Stimulated activated CD4-positive, alpha-beta T cell treated with anti-CD3 and anti-CD28 coated beads, Interleukin-4, amount 100 ng/mL, for 1 hour (primary cell): ENCODE measurements at regions not wholly inside any gene's neighbourhood (a gene's known extent, or its start where the extent isn't known, plus 50 kb on each side); places are given as distances from the start of the nearest gene placed in this dataset.
A peak's percentile ranks its signal among the peaks of the same experiment; 100 is the strongest.

ENCODE experiments used
- DNase-seq: peaks from one replicate; pipeline ENCODE4 v3.0.0-alpha.2; 2020

GRCh38 chr1:168455764-168456163 is 88.0 kb downstream of the XCL2 start:
- no peak for DNase-seq

- DNase-seq = no peak
Observed at GRCh38 chr1:168454211-168454815, 89.5 kb downstream of the XCL2 start.

GRCh38 chr1:168453056-168453455 is 90.7 kb downstream of the XCL2 start:
- no peak for DNase-seq

GRCh38 chr1:168452329-168452728 is 91.5 kb downstream of the XCL2 start:
- DNase-seq = no peak

GRCh38 chr1:168447871-168448270 is 95.9 kb downstream of the XCL2 start:
- no peak for DNase-seq

GRCh38 chr1:168446081-168446480 is 97.7 kb downstream of the XCL2 start:
- DNase-seq = no peak

GRCh38 chr1:168443899-168444298 is 99.9 kb downstream of the XCL2 start:
- no peak for DNase-seq

- DNase-seq = no peak
Observed at GRCh38 chr1:168443356-168443755, 100.4 kb downstream of the XCL2 start.

GRCh38 chr1:168442931-168443330 is 100.9 kb downstream of the XCL2 start:
- DNase-seq = no peak

GRCh38 chr1:168441745-168442144 is 102.1 kb downstream of the XCL2 start:
- DNase-seq = no peak

- DNase-seq = peak; percentile 70
Observed at GRCh38 chr1:168439456-168440375, 104.1 kb downstream of the XCL2 start.

GRCh38 chr1:168438626-168439025 is 105.2 kb downstream of the XCL2 start:
- no peak for DNase-seq

- no peak for DNase-seq
Observed at GRCh38 chr1:168437821-168438220, 106.0 kb downstream of the XCL2 start.

GRCh38 chr1:168435439-168435838 is 108.4 kb downstream of the XCL2 start:
- no peak for DNase-seq

- no peak for DNase-seq
Observed at GRCh38 chr1:168433238-168433637, 110.6 kb downstream of the XCL2 start.

GRCh38 chr1:168431882-168432281 is 111.9 kb downstream of the XCL2 start:
- no peak for DNase-seq

- DNase-seq = no peak
Observed at GRCh38 chr1:168430321-168430720, 113.5 kb downstream of the XCL2 start.

- no peak for DNase-seq
Observed at GRCh38 chr1:168428063-168428731, 115.6 kb downstream of the XCL2 start.

- no peak for DNase-seq
Observed at GRCh38 chr1:168427051-168427450, 116.7 kb downstream of the XCL2 start.

- DNase-seq = no peak
Observed at GRCh38 chr1:168424281-168424680, 119.5 kb downstream of the XCL2 start.

- DNase-seq = no peak
Observed at GRCh38 chr1:168422203-168422847, 121.5 kb downstream of the XCL2 start.

- DNase-seq = no peak
Observed at GRCh38 chr1:168421399-168422004, 122.3 kb downstream of the XCL2 start.

GRCh38 chr1:168420177-168420576 is 123.6 kb downstream of the XCL2 start:
- no peak for DNase-seq
